Fibroblast of lung (primary cell): ENCODE measurements at regions not wholly inside any gene's neighbourhood (a gene's known extent, or its start where the extent isn't known, plus 50 kb on each side); places are given as distances from the start of the nearest gene placed in this dataset.

Experiments used
- EZH2 ChIP-seq: IDR thresholded peaks from 2 replicates; pipeline ENCODE4 v1.5.1; 2012; ENCODE audit warnings: low read length, control low read depth, mild to moderate bottlenecking; ENCODE audit errors: missing control alignments
- TF ChIP-seq, protein P1 (sequence below), 2 donors: IDR thresholded peaks in 1 of 2; conservative IDR thresholded peaks in 1 of 2; 1 replicate in 1 of 2; 2 replicates in 1 of 2; pipeline ENCODE4 v1.5.1; 2011 to 2012; ENCODE audit warnings: low read length in 2 of 2, control low read depth in 1 of 2, inconsistent platforms in 1 of 2, low read depth in 1 of 2, mild to moderate bottlenecking in 1 of 2

DNA sequence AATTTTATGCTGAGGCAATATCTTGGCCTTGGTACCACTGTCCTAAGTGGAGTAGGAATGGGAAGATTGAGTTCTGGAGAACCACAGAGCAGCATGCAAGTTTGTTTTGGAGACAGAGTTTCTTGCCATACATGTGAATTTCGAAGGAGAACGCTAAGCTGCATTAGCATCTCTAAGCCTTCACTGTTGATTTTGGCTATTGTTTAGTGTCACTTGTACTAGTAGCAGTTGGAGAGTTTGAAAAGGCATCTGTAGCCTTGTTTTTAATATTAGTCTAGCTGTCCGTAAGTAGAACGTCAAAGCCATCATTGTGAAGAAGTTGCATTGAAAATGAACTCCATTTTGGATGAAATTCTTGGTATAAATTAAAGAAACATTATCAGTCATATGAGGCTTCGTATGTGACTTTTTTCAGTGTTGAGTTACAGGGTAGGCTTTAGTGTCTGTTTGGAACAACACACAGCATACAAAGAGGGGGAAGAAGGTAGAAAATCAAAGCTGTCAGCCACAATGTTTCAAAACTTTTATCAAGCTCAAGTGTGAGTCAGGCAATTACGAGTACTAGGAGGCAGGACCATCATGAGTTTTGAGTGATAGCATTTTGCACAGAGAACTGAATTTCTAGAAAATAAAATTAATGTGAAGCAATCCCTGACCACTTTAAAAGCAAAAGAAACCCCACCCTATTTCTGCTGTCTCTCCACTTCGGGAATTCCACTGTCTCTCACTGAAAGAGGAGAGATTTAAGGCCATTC is 70.2 kb upstream of the NAV3 start:
- TF ChIP-seq, protein P1, sequence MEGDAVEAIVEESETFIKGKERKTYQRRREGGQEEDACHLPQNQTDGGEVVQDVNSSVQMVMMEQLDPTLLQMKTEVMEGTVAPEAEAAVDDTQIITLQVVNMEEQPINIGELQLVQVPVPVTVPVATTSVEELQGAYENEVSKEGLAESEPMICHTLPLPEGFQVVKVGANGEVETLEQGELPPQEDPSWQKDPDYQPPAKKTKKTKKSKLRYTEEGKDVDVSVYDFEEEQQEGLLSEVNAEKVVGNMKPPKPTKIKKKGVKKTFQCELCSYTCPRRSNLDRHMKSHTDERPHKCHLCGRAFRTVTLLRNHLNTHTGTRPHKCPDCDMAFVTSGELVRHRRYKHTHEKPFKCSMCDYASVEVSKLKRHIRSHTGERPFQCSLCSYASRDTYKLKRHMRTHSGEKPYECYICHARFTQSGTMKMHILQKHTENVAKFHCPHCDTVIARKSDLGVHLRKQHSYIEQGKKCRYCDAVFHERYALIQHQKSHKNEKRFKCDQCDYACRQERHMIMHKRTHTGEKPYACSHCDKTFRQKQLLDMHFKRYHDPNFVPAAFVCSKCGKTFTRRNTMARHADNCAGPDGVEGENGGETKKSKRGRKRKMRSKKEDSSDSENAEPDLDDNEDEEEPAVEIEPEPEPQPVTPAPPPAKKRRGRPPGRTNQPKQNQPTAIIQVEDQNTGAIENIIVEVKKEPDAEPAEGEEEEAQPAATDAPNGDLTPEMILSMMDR (conservative IDR thresholded peaks at IDR 0.05 in 1 of 2, IDR thresholded peaks at IDR 0.05 in 1 of 2; ENCODE audit: low read depth in 1 of 2, low read length in 2 of 2) = no peak
- TF ChIP-seq EZH2 = no peak
